ENCODE measurements at regions not wholly inside any gene's neighbourhood (a gene's known extent, or its start where the extent isn't known, plus 50 kb on each side); places are given as distances from the start of the nearest gene placed in this dataset.

- TF ChIP-seq EZH2phosphoT487 (IDR thresholded peaks at IDR 0.05; ENCODE audit: borderline replicate concordance) (no peak), CTCF (IDR thresholded peaks at IDR 0.05 in 2 of 3, conservative IDR thresholded peaks at IDR 0.05 in 1 of 3; ENCODE audit: borderline replicate concordance in 1 of 3, insufficient read depth in 1 of 3, low read depth in 2 of 3, low read length in 2 of 3) (no peak), POLR2A (IDR thresholded peaks at IDR 0.05; ENCODE audit: borderline replicate concordance, extremely low read depth, insufficient read depth, insufficient read length) (no peak), RAD21 (IDR thresholded peaks at IDR 0.05; ENCODE audit: low read depth) (no peak)
Measured at GRCh38 chr13:80139196-80139595, 201.7 kb downstream of the SPRY2 start.
